ENCODE measurements at regions not wholly inside any gene's neighbourhood (a gene's known extent, or its start where the extent isn't known, plus 50 kb on each side); places are given as distances from the start of the nearest gene placed in this dataset.

DNA sequence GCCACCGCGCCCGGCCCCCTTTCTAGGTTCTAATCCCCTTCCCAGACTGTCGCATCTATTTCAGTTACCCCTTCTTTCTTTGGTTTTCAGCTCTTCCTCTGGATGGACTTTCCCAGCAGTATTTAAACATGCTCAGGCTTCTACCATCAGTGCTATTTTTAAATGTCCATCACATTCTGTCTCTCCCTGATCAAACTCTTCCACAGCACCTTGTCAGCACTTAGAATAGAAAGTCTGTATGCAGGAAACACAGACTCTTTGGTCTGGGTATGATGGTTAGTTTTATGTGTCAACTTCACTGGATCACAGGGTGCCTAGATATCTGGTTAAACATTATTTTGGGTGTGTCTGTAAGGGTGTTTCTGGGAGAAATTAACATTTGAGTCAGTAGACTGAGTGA lies 297.8 kb upstream of the ECI2 start:
- no peak for DNase-seq
- Histone ChIP-seq H3K4me3 (no peak overlapping the region), H3K9me3 (peaks cover 0 to 15% (median 9%) of the 10 kb centered on the region in 8 donors), H3K36me3 (no peaks in the 10 kb centered on the region), H3K4me1 (no peaks in the 10 kb centered on the region), H3K27ac (no peak overlapping the region), H3K27me3 (replicated peaks in 1 of 7) (no peaks in the 10 kb centered on the region)
- TF ChIP-seq POLR2A (IDR thresholded peaks at IDR 0.05) (no peak), POLR2AphosphoS5 (IDR thresholded peaks at IDR 0.05) (no peak)
- TF ChIP-seq, protein P1, sequence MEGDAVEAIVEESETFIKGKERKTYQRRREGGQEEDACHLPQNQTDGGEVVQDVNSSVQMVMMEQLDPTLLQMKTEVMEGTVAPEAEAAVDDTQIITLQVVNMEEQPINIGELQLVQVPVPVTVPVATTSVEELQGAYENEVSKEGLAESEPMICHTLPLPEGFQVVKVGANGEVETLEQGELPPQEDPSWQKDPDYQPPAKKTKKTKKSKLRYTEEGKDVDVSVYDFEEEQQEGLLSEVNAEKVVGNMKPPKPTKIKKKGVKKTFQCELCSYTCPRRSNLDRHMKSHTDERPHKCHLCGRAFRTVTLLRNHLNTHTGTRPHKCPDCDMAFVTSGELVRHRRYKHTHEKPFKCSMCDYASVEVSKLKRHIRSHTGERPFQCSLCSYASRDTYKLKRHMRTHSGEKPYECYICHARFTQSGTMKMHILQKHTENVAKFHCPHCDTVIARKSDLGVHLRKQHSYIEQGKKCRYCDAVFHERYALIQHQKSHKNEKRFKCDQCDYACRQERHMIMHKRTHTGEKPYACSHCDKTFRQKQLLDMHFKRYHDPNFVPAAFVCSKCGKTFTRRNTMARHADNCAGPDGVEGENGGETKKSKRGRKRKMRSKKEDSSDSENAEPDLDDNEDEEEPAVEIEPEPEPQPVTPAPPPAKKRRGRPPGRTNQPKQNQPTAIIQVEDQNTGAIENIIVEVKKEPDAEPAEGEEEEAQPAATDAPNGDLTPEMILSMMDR (IDR thresholded peaks at IDR 0.05 in 8 of 11, conservative IDR thresholded peaks at IDR 0.05 in 3 of 11), result no peak
- intact Hi-C loops (cut with DNase I; ENCODE audit: low total_unique reads), result no loop called here
- 90 to 99% (median 97%) methylated on average over 4 of the region's 4 CpGs for WGBS, 5 donors

DNA sequence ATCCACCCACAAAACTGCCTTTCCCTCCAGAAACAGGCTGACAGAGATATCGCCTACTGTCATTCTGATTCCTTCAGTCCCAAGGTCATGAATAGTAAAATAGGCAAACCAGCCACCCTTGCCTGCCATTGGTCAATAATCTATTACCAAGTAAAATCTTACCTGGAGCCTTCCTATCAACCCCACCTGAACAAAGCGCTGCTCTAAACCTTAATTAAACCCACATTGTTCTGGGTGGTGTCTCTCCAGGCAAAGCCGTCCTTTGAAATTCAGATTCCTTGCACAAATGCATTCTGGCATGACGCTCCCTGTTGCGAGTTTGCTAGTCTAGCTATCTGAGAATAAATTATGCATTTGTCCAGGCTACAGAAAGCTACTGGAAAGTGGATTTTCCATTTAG lies 291.6 kb upstream of the ECI2 start:
- TF ChIP-seq POLR2AphosphoS5 (IDR thresholded peaks at IDR 0.05) (no peak), POLR2A (IDR thresholded peaks at IDR 0.05) (no peak)
- TF ChIP-seq, protein P1 (IDR thresholded peaks at IDR 0.05 in 8 of 11, conservative IDR thresholded peaks at IDR 0.05 in 3 of 11), result no peak
- Histone ChIP-seq H3K9me3 (peaks cover 0 to 28% (median 17%) of the 10 kb centered on the region in 8 donors), H3K27ac (no peak overlapping the region), H3K36me3 (no peaks in the 10 kb centered on the region), H3K4me1 (no peaks in the 10 kb centered on the region), H3K27me3 (replicated peaks in 1 of 7) (no peaks in the 10 kb centered on the region), H3K4me3 (no peak overlapping the region)
- 93 to 96% (median 95%) methylated on average over 5 of the region's 5 CpGs for WGBS, 5 donors
- no peak for DNase-seq
- intact Hi-C loops (cut with DNase I; ENCODE audit: low total_unique reads), result no loop called here

DNA sequence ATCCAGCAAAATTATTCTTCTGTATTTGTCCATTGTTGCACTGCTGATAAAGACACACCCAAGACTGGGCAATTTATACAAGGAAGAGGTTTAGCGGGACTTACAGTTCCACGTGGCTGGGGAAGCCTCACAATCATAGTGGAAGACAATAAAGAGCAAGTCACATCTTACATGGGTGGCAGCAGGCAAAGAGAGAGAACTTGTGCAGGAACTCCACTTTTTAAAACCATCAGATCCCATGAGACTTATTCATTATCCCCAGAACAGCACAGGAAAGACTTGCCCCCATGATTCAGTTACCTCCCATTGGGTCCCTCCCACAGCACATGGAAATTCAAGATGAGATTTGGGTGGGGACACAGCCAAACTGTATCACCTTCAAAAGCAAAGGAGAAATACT lies 286.5 kb upstream of the ECI2 start:
- Histone ChIP-seq H3K4me1 (no peaks in the 10 kb centered on the region), H3K27ac (no peak overlapping the region), H3K36me3 (no peaks in the 10 kb centered on the region), H3K4me3 (no peak overlapping the region), H3K27me3 (replicated peaks in 1 of 7) (no peaks in the 10 kb centered on the region), H3K9me3 (peaks cover 0 to 18% (median 7%) of the 10 kb centered on the region in 8 donors)
- no peak for TF ChIP-seq POLR2A (IDR thresholded peaks at IDR 0.05)
- TF ChIP-seq POLR2AphosphoS5 (IDR thresholded peaks at IDR 0.05), result no peak
- TF ChIP-seq, protein P1 (IDR thresholded peaks at IDR 0.05 in 8 of 11, conservative IDR thresholded peaks at IDR 0.05 in 3 of 11), result no peak
- intact Hi-C loops (cut with DNase I; ENCODE audit: low total_unique reads), result no loop called here
- WGBS, 5 donors, result 29 to 87% (median 62%) methylated on average over 2 of the region's 2 CpGs
- DNase-seq, result no peak

DNA sequence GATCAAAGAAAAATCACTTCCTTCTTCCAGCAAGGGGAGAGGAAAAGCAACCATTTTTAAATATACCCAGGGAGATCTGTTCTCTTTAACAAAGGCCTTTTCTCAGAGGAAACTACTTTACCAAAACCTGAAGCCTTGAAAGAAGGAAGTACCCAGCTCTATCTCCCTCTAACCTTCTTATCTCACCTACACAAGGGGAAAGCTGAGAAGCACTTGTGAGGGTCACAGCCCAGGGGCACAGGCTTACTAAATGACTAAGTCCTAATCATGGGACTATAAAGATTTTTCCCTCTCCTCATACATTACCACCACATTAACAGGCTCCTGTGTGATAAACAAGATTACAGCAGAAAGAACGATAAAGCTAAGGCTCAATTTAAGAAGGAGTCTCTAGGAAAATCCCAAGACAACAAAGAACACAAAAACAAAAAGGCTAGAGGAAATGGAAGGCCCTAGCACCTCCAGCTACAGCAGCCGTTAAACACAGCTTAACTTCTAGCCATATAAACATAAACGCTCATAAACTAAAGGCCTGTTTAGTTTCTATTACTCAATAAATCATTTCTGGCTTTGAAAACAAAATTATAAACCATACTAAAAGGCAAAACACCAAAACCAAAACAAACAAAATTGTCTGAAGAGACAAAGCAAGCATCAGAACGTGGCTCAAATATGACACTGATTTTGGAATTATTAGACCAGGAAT lies 284.9 kb upstream of the ECI2 start:
- no peaks in the 10 kb centered on the region for H3K4me1 ChIP-seq
- H3K27me3 ChIP-seq (replicated peaks in 1 of 7), result no peaks in the 10 kb centered on the region
- 79 to 94% (median 86%) methylated on average over 4 of the region's 4 CpGs for WGBS, 5 donors
- H3K36me3 ChIP-seq, result no peaks in the 10 kb centered on the region
- intact Hi-C loops (cut with DNase I; ENCODE audit: low total_unique reads), result no loop called here
- peaks cover 0 to 10% (median 7%) of the 10 kb centered on the region in 8 donors for H3K9me3 ChIP-seq
- no peak for DNase-seq
- no peak overlapping the region for H3K4me3 ChIP-seq
- TF ChIP-seq POLR2A (IDR thresholded peaks at IDR 0.05) (no peak), POLR2AphosphoS5 (IDR thresholded peaks at IDR 0.05) (no peak)
- TF ChIP-seq, protein P1 (IDR thresholded peaks at IDR 0.05 in 8 of 11, conservative IDR thresholded peaks at IDR 0.05 in 3 of 11), result no peak
- H3K27ac ChIP-seq, result no peak overlapping the region

All from spleen (tissue), 11 donors.